GM18907 (cell line): ENCODE measurements at regions not wholly inside any gene's neighbourhood (a gene's known extent, or its start where the extent isn't known, plus 50 kb on each side); places are given as distances from the start of the nearest gene placed in this dataset.

ENCODE experiments used
- ATAC-seq: cut with Tn5 transposase; IDR thresholded peaks from one replicate; pipeline ENCODE4 v1.9.1; 2021; ENCODE audit warnings: mild to moderate bottlenecking, moderate library complexity; ENCODE audit not compliant: unreplicated experiment

- ATAC-seq: no peak
Observed at GRCh38 chr2:120878970-120879369, 143.3 kb downstream of the GLI2 start.

DNA sequence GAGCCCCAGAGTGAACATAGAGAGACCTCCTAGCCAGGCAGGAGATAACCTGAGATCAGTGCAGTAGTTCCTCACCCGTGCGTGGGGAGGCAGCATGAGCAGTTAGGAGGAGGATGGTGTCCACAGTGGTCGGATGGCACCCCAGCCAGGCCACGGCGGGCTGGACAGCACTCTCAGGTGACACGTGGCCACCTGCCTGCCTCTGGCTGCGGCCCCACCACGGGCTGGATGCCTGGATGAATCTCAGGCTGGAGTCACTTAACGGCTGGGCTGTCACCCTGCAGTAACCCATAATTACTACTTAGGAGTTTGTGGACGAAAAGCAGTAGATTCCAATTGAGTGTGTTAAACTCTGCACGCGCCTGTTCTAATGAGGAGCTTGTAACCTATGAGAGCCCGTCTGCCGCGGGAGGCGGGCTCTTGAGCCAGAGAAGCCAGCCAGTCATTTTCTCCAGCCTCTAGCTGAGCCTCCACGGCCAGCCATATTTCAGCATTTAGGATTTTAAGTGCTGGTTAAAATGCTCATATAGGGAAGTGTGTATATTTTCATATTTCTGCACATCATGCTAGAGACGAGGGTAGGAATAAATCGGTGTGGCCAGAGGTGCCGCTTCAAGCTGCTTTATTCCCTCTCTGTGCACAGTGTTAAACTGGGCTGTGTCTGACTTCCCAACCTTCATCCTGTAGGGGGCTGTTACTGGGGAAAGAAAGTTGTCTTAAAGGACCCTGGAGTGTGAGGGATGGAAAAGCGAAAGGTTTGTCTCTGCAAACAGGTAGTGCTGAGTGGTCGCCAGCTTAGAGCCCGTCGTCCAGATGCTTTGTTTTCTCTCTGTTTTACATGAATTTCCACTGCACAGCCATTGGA is 144.0 kb downstream of the GLI2 start:
- ATAC-seq: no peak

DNA sequence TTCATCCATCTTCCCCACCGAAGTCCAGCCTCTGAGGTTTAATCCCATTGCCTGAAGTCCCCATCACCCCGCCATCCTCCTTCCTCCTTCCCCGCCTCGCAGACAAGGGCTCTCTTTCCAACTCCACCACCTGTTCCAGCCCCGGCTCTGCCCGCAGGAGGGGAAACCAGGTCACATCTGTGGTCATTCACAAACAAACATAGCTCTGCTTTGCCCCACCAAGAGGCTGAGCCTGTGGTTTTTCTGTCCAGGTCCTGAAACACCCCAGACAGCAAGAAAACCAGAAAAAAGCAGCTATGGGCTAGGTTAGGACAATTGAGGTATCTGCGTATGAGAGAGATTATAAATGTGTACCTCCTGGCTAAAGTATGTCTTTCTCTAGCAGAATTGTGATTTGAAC is 144.7 kb downstream of the GLI2 start:
- no peak for ATAC-seq

DNA sequence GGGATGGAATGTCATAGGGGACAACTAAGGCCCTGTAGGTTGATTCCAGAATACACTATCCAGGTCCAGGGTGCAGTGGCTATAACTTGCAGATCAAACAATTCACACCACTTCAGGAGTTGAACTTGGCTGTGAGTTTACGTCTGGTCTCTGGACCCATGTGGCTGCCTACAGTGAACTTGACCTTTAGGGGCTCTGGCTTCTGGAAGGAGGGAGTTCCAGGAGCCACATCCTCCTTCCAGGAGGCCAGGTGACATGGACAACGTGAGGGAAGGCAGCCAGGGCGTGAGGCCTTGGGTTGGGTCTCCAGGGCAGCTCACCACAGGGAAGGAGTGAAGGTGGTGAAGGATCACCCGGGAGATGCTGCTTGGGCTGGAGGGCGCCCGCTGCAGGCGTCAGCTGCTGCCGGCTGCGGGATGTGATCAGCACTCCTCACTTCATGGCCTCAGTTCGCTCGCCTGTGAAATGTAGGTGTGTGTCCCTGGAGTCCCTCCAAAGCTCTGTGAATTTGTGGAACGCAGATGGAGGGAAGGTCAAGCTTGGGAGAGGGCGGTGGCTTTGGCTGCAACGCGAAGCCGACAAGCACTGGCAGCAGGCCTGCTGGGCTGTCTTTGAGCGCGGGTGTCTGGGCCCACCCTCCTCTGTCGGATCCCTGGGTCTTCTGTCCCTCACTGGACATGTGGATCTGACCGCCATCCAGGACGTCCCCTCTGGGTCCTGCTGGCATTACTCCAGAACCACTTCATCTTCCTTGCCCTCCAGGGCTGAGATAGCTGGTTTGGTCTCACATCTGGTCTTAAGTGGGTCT is 146.5 kb downstream of the GLI2 start:
- no peak for ATAC-seq

- ATAC-seq: no peak
Observed at GRCh38 chr2:120883607-120884440, 148.2 kb downstream of the GLI2 start.

DNA sequence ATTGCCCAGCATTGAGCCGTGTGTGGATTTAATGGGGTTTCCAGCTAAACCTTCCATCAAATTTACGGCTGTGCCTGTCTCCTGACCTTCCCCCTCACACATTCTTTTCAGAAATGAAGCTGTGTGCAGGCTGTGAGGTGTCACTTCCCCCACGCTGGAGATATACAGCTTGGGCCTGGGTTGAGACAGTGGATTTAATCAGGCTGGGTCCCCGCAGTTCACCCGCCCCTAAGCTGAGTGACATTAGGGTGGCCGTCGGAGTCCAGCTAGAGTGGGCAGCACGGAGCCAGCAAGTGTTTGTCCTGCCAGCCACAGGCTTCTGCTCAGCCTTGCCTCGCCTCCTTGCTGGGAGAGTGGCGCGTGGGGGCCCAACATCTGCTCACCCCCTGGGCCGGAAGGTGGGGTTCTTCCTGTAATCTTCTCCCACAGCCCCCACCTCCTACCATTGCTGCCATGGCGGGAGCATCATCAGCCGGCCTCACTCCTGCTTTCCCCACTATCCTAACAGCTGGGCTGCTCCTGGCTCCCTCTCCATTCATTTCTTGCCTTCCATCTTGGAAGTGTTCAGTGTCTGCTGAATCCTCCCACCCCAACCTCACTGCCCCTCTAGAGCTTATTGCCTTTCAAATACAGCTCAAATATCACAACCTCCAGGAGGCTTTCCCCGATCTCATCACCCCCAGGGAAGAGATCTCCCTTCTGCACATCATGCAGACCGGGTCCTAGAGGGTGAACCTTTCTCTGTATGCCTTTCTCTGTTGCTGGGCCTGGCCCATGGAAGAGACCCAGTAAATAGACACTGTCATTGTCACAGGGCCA is 149.0 kb downstream of the GLI2 start:
- no peak for ATAC-seq

DNA sequence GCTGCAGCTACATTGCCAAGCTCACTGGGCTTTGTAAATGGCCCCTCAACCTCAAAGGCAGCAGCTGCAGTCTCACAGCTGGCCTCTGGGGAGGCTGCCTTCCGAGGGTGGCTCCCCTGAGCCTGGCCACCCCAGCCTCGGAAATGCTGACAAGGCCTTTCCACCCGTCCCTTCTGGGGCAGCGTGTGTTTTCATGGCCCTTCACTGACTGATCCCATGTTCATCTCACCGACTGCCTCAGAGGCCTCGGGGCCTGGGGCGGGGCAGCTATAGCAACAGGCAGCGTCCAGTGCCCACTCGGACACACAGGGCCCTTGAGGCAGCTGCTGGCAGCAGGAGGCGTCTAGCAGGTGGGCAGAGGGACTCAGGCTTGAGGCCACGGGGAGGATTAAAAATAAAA is 149.7 kb downstream of the GLI2 start:
- ATAC-seq: no peak

GRCh38 chr2:120885749-120886148 is 150.1 kb downstream of the GLI2 start:
- ATAC-seq: no peak

GRCh38 chr2:120886534-120887319 is 151.1 kb downstream of the GLI2 start:
- no peak for ATAC-seq

DNA sequence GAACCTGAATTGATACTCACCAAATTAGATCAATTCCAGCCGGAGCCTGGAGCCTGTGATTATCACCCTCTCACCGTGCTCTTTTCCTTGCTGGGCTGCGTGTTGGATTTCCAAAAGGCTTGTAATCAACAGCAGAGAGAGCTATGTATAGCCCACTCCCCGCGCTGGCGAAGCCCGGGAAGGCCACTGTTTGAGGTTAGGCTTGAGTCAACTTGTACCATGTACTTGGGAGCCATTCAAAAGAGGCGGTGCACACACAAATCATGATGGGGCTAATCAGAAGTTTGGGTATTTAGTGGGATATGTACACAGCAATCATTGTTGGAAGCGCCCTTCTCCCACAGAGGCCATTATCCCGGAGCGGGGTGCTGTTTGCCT is 151.6 kb downstream of the GLI2 start:
- ATAC-seq: no peak

GRCh38 chr2:120887741-120888231 is 152.1 kb downstream of the GLI2 start:
- ATAC-seq: no peak

- no peak for ATAC-seq
Observed at GRCh38 chr2:120888851-120889250, 153.2 kb downstream of the GLI2 start.

DNA sequence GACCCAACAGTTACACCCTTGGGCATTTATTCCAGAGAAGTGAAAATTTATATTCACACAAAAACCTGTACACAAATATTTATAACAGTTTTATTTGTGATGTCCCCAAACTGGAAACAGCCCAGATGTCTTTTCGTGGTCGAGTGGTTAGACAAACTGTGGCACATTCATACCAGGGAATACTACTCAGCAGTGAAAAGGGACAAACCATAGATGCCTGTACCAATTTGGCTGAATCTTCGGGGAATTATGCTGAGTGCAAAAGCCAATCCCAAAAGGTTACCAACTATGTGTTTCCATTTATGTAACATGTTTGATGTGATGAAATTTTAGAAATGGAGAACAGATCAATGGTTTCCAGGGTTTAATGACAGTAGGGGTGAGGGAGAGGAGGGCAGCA is 154.3 kb downstream of the GLI2 start:
- ATAC-seq: no peak

DNA sequence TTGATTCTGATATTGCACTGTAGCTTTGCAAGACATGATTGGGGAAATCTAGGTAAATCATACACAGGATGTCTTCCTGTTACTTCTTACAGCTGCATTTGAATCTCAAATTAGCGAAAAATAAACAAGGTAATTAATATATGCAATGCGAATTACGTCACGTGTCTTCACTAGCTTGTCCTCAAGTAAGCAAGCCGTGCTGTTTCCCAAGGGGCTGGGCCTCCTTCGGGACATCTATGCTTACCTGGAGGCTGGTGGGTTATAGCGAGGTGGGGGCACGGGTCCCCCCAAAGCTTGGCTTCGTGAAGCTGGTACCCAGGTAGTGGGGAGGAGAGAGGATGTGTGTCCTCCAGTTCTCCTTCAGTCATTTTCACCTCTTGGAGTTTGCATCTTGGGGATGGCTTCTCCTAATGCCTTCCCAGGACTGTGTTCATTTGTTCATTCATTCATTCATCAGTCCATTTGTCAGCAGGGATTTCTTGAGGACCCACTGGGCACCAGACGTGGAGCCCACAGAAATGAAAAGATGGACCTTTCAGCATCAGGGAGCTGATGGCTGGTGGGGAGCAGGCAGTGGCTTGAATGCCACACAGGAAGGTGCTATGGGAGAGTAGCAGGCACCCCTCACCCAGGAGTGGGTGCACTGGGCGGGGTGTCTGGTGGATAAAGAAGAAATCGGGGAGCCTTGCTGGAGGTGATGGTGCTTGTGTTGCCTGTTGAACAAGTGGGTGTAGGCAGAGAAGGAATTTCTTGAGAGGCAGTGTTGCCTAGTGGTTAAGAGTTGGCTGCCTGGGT is 155.1 kb downstream of the GLI2 start:
- ATAC-seq: no peak

DNA sequence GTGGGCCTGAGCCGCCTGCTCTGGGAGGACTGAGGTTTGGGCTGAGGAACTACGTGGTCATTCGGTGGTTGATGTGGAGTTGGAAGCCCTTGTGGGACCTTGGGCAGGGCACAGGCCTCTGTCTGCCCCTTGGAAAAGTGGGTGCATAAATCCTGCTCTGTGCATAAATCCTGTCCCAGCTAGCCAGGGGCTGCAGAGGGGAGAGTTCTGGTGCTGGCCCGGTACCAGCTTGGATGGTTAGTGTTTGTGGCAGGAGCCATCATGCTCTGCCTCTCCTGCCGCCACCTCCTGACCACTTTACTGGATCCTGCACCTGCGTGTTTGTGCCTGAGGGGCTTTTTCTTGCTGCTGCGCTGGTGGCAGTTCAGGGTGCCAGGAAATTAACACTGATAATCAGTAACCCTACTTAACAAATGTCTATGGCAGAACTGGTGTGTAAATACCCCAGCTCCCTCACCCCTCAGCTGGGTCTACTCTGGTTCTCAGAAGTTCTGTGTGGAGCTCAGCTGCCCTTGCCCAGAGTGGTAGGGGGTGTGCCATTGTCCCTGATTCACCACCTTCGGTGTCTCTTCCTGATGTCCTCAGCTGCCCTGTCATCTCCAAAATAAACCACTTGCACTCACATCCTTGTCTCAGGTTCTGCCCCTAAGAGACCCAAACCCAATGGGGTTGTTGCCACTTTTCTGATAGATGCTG is 156.8 kb downstream of the GLI2 start:
- ATAC-seq: no peak

- no peak for ATAC-seq
Observed at GRCh38 chr2:120892967-120893667, 157.4 kb downstream of the GLI2 start.

DNA sequence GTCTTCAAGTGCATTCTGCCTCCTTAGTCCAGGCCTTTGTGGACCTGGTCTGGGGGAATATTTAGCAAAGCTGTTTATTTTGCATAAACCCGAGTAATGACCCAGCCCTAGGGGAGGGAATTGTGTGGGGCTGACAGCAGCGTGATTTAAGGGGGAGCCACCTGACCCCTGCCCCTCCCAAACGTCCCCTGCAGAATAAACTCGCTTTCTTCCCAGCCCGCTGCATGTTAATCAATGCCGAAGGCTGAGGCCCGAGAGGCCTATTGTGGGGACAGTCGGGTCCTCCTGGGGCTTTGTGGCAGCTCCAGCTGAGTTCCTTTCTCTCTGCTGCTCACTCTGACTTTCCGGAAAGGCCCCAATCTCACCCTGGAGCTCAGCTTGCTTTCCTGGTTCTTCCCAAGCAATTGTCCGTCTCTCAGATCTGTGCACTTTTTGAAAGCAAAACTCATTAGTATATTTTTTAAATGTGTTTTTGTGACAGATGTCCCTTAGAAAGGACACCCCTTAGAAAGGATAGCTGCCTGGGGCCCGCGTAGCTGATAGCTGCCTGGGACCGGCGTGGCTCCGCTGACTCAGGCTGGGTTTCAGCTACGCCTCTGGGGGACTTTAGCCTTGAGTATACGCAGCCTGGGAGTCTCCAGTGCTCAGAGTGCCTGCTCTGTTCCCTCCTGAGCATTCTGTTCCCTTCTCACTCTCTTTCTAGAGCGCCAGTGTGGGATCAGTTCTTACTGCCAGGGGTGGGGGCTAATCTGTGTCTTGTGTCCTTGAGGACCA is 158.3 kb downstream of the GLI2 start:
- ATAC-seq: no peak
